IMR-90 (cell line): ENCODE measurements at regions not wholly inside any gene's neighbourhood (a gene's known extent, or its start where the extent isn't known, plus 50 kb on each side); places are given as distances from the start of the nearest gene placed in this dataset.

Experiments
- CEBPB ChIP-seq: IDR thresholded peaks from 2 replicates; pipeline ENCODE4 v1.6.1; 2012; ENCODE audit warnings: low read depth, low read length, improper control_type of control experiment
- MAFK ChIP-seq: IDR thresholded peaks from 2 replicates; pipeline ENCODE4 v1.6.1; 2012; ENCODE audit warnings: low read depth, low read length, improper control_type of control experiment
- MXI1 ChIP-seq: IDR thresholded peaks from 2 replicates; pipeline ENCODE4 v1.6.1; 2012; ENCODE audit warnings: low read depth, mild to moderate bottlenecking, low read length, moderate library complexity, borderline replicate concordance
- POLR2A ChIP-seq: IDR thresholded peaks from 2 replicates; pipeline ENCODE4 v1.6.1; 2012; ENCODE audit warnings: mild to moderate bottlenecking, low read depth, low read length
- RCOR1 ChIP-seq: IDR thresholded peaks from 2 replicates; pipeline ENCODE4 v1.6.1; 2012; ENCODE audit warnings: mild to moderate bottlenecking, low read length, improper control_type of control experiment; ENCODE audit not compliant: insufficient replicate concordance
- RFX5 ChIP-seq: IDR thresholded peaks from 2 replicates; pipeline ENCODE4 v1.8.0; 2012; ENCODE audit warnings: low read depth, mild to moderate bottlenecking, low read length, moderate library complexity
- TF ChIP-seq, protein P1 (sequence below): conservative IDR thresholded peaks from 2 replicates; pipeline ENCODE4 v1.5.1; 2012; ENCODE audit warnings: mild to moderate bottlenecking, low read depth, low read length, improper control_type of control experiment

DNA sequence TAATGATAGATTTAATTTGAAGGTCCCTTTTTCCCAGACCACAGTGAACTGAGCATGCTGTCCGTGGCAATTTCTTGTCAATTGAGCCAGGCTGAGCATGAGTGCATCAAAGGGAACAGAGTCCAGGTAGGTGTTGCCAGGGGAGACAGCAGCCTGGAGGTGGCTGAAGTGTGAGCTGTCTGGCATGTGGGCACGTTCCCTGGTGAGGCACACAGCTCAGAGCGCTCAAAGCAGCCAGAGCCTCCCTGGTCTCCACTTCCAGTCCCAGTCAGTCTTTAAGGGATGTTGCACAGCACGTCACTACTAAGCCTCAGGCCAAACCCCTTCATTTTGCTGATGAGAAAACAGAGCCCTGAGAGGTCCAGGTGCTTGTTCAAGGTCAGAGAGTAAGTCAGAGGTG, 251.4 kb downstream of the MATN1 start:
- TF ChIP-seq CEBPB (no peak), MAFK (no peak), POLR2A (no peak), MXI1 (no peak), RFX5 (no peak), RCOR1 (no peak)
- TF ChIP-seq, protein P1, sequence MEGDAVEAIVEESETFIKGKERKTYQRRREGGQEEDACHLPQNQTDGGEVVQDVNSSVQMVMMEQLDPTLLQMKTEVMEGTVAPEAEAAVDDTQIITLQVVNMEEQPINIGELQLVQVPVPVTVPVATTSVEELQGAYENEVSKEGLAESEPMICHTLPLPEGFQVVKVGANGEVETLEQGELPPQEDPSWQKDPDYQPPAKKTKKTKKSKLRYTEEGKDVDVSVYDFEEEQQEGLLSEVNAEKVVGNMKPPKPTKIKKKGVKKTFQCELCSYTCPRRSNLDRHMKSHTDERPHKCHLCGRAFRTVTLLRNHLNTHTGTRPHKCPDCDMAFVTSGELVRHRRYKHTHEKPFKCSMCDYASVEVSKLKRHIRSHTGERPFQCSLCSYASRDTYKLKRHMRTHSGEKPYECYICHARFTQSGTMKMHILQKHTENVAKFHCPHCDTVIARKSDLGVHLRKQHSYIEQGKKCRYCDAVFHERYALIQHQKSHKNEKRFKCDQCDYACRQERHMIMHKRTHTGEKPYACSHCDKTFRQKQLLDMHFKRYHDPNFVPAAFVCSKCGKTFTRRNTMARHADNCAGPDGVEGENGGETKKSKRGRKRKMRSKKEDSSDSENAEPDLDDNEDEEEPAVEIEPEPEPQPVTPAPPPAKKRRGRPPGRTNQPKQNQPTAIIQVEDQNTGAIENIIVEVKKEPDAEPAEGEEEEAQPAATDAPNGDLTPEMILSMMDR: no peak
